Stimulated activated CD8-positive, alpha-beta memory T cell treated with anti-CD3 and anti-CD28 coated beads, Interleukin-15, amount 100 ng/mL, for 24 hours (primary cell): ENCODE measurements at regions not wholly inside any gene's neighbourhood (a gene's known extent, or its start where the extent isn't known, plus 50 kb on each side); places are given as distances from the start of the nearest gene placed in this dataset.
"Not testable (repeated sequence)": the region's sequence is repeated elsewhere in the genome, so short reads cannot be mapped to it uniquely, and the experiment has no call there.

Experiments used
- DNase-seq: peaks from one replicate; pipeline ENCODE4 v3.0.0-alpha.2; 2020; ENCODE audit warnings: low read depth

DNA sequence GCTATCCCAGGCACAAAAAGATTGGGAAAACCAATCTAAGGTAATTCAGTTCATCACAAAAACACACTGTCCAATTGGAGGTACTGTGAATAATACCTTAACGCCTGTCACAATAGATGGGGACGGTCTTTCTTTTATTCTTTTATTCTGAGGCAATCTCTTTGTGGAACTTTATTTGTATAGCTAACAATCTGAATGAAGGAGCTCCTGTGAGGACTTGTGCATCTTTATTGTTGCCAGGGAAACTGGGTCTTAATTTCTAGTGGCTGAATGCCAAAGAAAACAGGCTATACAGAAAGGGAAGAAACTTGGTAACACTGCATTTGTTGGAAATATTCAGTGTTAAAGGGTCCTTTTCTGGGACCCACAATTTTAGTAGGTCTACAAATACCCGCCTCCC lies 546.9 kb upstream of the C9orf72 start:
- no peak for DNase-seq

DNA sequence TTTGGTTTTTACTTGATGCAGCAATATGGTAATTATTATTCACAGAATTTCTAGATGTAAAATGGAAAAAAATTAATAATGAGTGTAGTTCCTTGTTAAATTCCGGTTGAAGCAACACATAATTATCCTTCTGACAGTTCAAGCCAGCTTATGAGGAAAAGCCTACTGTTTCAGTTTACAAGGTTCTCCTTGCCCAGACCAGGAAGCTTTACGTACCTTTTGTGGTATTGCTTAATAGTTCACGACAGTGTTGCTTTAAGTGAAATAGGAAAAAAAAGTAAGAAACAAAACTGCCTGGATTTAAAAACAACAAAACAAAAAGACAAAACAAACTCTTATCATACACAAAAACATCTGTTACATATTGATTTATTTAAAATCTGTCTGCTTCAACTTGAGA lies 547.3 kb upstream of the C9orf72 start:
- DNase-seq = no peak

DNA sequence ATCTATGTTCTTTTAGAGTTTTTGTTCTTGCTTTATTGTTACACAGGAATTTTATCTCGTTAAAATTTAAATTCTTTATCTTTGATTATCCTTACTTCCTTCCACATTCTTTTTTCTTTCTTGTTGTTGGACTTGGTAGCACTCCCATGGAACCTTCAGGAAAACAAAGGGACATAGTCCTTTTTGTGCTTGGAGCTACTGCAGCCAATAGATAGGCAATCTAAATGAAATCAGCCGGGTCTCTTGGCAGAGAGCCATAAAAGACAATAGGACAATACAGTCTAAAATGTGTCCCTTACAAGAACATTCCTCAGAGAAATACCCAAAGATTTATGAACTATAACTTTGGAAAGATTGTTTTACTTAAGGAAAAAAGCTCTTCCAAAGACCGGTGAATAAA lies 548.1 kb upstream of the C9orf72 start:
- DNase-seq = no peak

DNA sequence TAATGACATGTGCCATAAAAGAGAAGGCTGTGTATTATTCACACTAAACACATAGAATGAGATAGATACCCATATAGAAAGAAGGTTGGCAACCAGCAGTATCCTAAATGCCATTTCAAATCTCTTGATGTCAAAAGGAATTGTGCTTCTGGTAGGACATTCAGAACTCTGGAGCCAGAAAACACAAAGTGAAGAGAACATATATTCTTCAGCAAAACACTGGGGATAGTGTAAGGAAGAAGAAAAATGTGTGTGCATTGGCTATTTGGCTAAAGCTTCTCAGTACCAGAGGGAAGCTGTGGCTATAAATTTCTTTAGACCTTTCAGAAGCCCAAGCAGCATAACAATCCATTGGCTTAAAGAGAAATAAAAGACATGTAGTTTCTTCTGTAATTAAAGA lies 551.6 kb upstream of the C9orf72 start:
- no peak for DNase-seq

DNA sequence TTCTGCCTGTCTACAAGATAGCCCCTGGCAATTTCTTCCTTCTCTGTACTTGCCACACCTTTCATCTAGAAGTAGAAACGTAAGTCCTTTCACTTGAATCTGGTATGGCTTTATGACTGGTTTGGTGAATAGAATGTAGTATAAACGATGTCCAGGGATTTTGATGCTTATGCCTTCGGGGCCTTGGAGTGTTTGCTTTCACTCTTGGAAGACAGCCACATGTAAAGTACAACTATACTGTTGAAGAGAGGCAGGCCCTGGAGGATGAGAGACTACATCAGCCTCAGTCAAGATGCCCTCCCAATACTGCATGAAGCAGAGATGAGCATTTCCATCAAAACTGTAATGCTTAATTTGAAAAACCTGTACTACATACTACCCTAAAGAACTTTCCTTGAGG lies 553.8 kb upstream of the C9orf72 start:
- no peak for DNase-seq

DNA sequence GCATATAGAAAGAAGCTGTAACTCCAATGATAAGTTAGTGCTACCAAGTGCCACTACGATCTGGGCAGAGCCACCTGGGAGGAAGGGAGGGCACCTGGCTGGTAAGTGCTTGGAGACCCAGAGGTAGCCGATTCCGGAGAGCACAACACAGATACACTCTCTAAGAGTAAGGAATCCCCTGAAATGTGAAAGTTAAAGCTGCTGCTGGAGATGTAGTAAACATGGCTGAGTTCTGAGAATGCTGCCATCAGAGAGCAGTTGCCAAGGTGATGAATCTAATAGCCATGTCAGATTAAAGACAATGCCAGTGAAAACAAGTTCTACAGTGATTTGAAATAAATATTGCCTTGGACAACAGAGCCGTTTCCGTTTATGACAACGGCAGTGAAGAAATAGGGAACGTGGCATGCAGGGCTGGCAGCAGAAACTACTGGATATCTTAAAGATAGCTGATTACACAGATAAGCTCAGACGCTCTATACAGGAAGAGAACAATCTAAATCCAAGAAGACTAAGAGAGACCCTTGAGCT lies 561.2 kb upstream of the C9orf72 start:
- no peak for DNase-seq

DNA sequence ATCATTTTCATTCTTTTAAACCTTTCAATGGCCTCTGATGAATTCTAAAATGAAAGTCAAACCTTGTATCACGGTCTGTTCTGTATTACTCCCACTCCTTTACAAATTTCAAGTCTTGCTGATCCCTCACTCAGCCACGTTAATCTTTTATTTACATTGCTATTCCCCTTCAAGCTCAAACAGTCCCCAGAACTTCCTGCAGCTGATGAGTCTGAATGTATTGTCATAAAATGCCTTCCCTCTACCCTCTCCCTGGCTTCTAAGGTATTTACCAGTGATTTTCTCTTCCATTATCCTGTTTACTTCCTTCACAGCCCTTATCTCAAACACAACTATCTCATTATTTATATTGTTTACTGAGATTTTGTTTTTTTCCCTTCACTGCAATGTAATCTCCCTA lies 562.3 kb upstream of the C9orf72 start:
- DNase-seq = no peak

DNA sequence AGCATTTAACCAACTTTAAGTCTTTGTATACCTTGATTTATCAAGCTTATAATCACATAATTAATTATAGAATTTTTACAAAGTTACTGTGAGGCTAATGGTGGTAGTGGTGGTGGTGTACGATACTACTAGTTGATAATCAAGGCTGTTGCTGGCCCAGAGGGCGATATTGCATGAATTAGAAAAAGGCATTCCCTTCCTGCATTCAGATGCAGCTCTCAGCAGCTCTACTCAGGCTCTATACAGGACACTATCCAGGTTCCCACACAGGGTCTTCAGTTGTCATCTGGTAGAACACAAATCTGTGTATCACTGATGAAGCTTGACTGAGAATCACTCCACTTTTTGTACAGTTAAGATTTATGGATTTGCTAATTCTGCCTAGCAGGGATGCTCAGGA lies 562.8 kb upstream of the C9orf72 start:
- no peak for DNase-seq

DNA sequence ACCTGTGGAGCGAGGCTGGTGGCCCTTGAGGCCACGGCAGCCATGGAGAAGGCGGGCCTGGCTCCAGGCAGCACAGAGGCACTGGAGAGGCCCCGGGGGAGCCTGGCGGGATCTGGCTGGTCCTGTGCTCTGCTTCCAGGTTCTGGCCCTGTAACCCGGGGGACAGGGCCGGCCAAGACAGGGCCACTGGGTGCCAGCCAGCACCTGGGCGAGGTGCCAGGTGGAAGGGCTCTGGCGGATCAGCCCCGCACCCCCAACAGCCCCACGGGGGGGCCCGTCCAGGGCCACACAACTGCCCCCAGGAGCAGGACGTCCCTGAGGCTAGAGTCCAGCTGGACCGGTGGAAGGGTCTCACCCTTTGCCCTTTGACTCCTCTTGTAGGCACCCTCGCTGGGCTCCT lies 574.1 kb upstream of the C9orf72 start:
- not testable (repeated sequence) for DNase-seq

DNA sequence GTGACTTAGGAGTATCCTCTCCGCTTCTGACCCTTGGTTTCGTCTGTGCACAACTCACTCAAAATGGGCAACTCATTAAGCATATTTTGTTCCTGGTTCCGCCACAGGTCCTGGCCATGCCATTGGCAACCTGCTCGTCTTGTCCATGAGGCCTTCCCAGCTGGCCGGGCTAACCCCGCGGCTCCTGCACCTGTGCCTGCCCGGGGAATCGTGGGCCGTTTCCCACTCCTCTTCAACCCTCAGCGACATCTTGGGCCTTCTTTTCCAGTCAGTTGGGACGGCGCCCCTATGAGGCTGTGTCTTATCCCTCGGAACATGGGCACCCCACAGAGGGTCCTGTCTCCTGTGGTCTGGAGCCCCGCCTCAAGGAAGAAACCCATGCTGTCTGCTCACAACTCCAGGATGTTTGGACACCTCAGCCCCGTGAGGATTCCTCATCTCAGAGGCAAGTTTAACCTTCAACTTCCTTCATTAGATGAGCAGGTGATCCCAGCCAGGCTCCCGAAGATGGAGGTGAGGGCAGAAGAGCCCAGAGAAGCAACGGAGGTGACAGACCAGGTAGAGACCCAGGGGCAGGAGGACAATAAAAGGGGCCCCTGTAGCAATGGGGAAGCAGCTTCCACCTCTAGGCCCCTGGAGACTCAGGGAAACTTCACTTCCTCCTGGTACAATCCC lies 574.8 kb upstream of the C9orf72 start:
- not testable (repeated sequence) for DNase-seq

DNA sequence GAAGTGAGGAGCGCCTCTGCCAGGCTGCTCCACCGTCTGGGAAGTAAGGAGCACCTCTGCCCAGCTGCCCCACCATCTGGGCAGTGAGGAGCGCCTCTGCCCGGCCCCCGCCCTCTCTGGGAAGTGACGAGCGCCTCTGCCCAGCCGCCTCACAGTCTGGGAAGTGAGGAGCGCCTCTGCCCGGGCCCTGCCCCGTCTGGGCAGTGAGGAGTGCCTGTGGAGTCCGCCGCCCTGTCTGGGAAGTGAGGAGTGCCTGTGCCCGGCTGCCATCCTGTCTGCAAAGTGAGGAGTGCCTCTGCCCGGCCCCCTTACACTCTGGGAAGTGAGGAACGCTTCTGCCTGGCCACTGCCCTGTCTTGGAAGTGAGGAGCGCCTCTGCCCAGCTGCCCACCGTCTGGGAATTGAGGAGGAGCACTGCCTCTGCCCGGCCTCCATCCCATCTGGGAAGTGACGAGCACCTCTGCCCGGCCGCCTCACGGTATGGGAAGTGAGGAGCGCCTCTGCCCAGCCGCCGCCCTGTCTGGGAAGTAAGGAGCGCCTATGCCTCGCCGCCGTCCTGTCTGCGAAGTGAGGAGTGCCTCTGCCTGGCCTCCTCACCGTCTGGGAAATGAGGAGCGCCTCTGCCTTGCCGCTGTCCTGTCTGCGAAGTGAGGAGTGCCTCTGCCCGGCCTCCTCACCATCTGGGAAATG lies 576.2 kb upstream of the C9orf72 start:
- not testable (repeated sequence) for DNase-seq

DNA sequence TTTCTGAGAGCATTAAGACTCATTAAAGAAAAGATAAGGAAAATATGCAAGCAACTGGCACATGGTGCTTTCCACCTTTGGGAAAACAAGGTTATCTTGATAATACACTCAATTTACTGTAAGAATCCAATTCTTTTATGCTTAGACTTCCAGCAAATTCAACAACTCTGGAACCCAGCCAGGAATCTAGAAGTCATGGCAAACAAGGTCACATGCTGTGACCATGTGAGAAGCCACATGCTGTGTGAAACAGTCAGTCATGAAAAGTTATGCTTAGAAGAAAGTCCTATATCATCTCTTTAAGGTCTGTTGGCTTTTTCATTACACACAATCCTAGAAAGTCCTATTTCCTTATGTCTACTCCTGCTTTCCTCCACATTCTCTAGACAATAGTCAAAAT lies 581.8 kb upstream of the C9orf72 start:
- no peak for DNase-seq

DNA sequence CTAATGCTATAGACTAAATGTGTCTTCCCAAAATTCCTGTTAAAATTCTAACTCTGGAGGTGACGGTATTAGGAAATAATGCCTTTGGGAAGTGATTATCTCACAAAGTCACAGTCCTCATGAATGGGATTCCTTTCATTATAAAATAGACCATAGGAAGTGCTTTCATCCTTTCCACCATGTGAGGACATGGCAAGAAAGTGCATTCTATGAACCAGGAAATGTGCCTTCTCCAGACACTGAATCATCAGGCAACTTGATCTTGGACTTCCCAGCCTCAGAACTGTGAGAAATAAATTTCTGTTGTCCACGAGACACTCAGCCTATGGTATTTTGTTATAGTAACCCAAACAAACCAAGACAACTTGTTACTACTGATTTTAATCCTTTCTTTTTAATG lies 582.4 kb upstream of the C9orf72 start:
- DNase-seq = no peak

DNA sequence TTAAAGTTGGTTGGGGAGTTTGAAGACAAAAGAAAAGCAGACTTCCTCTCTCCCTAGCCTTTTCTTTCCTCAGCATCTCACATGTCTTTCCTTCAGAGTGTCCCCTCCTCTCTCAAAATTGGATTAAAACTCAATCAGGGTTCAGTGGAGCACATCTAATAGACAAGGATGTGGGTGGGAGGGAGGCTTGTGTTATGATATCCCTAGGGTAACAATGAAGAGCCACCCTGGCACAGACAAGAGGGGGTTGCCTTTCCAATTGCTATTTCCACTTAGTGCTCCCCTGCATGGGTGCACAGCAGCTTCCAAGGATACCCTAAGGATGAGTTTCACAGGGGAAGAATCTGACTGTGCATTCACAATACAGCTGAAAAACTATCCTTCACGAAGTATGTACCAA lies 585.2 kb upstream of the C9orf72 start:
- DNase-seq = no peak

DNA sequence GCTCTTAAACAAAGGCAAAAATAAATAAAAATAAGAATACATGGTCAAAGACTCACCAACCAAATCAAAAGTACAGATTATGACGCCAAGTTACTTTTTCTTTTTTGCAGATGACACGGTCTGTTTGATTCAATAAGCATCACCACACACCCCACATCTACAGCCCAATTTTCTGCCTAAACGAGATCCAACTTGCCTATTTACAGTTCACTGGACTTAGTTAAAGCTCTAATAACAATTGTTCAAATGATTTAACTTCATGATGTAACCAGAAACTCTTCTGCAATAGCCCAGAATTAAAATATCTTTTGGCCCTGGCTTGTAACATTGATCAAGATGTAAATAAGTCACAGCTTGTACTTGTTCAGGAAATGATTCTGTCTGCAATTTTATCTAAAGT lies 590.3 kb upstream of the C9orf72 start:
- DNase-seq = no peak

DNA sequence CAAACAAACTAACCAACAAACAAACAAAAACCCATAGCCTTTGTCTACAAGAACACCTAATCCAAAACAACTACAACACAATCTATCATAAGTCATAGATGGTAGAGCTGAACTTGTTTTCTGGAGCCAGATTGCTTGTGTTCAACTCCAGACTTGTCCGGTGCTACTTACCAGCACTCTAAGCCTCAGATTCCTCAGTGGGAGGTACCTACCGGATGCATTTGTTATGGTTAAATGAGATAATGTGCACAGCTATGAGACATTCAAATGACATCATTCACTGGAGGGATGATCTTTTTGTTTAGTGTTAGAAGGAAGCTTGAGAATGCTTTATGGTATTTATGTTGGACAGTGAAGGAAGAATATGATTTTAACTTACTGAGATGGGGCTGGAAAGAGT lies 592.9 kb upstream of the C9orf72 start:
- DNase-seq = no peak

DNA sequence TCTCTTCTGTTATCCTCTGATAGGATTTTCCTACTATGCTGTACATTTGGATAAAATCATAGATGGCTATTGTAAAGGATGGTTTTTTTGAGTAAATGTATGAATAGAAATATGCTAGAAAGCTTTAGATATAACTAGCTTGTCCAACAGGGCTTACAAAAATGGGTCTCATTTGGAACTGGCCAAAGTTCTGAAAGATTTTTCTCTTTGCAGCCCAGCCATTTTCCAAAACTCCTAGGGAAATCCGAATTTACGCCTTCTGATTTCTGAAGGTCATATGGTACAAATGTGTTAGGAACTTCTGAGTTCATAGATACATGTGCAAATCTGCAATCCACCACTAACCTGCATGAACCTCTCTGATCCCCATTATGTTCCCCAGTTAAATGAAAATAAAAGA lies 603.9 kb upstream of the C9orf72 start:
- DNase-seq = no peak

DNA sequence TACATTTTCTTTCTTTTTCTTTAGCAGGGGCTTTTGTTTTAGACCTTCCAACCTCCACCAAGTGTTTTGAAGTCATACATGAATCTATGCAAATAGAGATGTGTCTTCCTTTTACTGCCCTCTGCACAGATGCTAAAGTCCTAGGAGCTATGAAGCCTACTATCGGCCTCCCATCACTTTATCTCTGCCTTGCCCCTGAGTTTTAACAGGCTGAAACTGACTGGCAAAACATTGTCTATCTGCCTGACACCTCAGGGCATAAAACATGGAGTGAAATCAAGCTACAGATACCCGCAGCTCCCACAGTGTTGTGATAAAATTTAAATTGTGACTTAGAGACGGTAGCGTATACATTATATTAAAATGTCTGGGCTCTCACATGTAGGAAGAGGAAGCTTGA lies 604.6 kb upstream of the C9orf72 start:
- no peak for DNase-seq

DNA sequence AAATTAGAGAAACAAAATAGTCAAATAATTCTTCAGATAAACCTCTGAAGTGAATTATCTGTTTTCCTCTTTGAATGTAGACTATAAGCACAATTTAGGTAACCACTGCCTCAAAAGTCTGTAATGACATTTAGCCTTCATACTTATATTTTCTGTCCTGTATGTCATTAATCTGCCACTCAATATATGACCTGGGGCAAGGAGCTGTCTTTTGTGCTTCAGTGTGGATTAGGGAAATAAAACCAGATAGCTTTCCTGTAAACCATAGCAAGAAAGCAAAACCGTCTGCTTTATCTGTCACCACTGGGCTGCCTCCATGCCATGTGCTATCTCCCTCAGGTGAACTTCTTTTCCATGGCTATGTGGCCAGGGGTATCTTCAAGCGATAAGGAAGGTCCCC lies 606.6 kb upstream of the C9orf72 start:
- no peak for DNase-seq

DNA sequence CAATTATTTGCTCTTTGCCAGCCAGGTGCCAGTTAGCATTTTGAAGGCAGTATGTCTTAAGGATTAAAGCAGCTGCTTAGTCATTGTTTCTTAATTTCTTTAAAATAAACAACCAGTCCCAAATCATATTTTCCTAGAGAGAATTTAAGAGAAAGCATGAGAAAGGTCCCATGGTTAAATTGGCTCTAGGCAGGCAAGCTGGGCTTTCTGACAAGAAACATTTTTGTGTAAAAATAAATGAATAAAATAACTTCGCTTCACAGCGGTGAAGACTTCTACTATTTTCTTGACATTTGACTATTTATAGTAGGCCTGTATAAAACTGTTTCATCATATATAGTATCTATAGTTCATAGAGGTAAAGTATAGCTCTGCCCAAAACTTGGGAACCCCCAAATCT lies 617.7 kb upstream of the C9orf72 start:
- no peak for DNase-seq

DNA sequence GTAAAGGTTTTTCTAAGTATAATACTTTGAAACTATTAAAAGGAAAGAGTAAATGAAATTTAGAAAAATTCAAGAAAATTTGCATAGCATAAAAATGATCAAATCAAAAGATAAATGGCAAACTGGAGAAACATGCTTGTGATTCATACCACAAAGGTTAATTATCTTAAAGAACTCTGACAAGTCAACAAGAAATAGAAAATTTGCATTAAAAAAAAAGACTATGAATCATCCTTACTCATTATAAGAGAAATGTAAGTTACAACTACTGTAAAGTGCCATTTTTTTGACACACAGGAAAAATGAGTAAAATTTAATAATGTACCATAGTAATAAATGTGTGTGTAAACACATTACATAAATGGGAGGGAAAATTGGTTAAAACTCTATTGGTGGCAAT lies 624.4 kb upstream of the C9orf72 start:
- no peak for DNase-seq

DNA sequence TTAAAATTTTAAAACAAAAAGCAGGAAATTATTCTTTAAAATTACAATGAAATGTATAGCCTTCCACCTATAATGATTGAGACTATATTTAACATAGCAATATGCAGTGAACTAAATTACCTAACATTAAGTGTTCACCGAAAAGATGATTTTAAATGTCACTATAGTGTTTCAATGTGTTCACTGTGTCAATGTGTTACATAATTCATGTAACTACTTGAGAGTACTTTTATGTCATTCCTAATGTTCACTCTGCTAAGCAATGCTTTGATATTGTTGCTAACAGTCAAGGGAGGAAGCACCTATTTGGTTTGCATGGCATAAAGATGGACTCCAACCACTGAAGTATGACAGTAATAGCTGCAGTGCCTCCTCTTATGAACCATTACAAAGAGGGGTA lies 629.8 kb upstream of the C9orf72 start:
- DNase-seq = no peak

DNA sequence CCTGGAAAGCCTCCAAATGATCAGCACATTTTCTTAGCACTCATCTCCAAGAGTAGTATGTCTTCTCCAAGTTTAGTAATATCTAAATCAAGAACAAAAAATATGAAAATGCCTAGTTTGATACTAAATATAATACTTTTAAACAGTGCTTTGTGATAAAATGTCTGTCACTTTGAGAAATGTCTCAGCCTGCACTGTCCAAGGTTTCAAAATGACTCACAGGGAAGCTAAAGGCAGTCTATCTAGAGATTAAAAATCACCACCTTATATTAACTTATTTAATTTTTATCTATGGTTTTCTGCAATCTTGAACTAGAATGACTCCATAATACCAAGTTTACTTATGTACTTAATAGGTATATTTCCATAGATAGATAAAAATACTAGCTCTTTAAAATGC lies 633.0 kb upstream of the C9orf72 start:
- DNase-seq = no peak

DNA sequence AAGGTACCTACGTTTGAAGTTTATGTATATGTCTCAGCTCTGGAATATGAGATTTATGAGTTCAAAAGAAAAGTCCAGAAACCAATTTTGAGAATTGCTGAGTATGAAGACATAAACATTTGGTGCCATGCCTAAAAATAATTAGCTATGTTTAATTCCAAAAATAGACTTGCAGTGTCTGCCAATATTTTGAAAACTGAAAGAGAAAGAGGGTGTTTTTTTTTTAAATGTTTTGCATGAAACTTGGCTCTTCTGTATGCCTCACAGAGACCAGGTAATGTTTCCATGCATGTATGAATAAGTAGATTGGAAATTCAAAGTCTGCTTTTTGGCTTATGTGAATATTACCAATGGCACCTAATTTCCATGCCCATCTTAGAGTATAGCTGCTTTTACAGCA lies 634.4 kb upstream of the C9orf72 start:
- no peak for DNase-seq
